A549 (cell line): ENCODE measurements at regions not wholly inside any gene's neighbourhood (a gene's known extent, or its start where the extent isn't known, plus 50 kb on each side); places are given as distances from the start of the nearest gene placed in this dataset.

Experiments
- ATOH8 ChIP-seq: fragments of 250-450 bp; sonication (Bioruptor Pico); IDR thresholded peaks from 2 replicates; pipeline ENCODE4 v1.5.0; 2020; ENCODE audit warnings: low read depth, mild to moderate bottlenecking, moderate library complexity
- CBX2 ChIP-seq: fragments of 200-600 bp; sonication (generic); IDR thresholded peaks from 2 replicates; pipeline ENCODE4 v1.6.1; 2016; ENCODE audit warnings: low read depth, mild to moderate bottlenecking, borderline replicate concordance
- CBX8 ChIP-seq: fragments of 200-600 bp; sonication (generic); IDR thresholded peaks from 2 replicates; pipeline ENCODE4 v1.6.1; 2016
- CHD2 ChIP-seq: fragments of 150-350 bp; IDR thresholded peaks from 2 replicates; pipeline ENCODE4 v1.6.1; 2014; ENCODE audit warnings: low read length; ENCODE audit not compliant: partially characterized antibody
- CTCF ChIP-seq: fragments of >200 bp; sonication (Bioruptor Twin); formaldehyde crosslinking; IDR thresholded peaks from 3 replicates; pipeline ENCODE4 v1.5.1; 2016
- EHF ChIP-seq: fragments of 250-450 bp; sonication (Bioruptor Pico); IDR thresholded peaks from 2 replicates; pipeline ENCODE4 v1.5.0; 2020; ENCODE audit warnings: mild to moderate bottlenecking
- EP300 ChIP-seq, 2 experiments: fragments of >200 bp; sonication (Bioruptor Twin); formaldehyde crosslinking; IDR thresholded peaks; 2 replicates in 1 of 2; 3 replicates in 1 of 2; pipeline ENCODE4 v1.6.1; 2016 to 2017
- ESRRA ChIP-seq: fragments of 150-350 bp; IDR thresholded peaks from 2 replicates; pipeline ENCODE4 v1.6.1; 2014; ENCODE audit warnings: mild to moderate bottlenecking, low read length, borderline replicate concordance
- FOSB ChIP-seq: fragments of 250-450 bp; sonication (Bioruptor Pico); IDR thresholded peaks from 2 replicates; pipeline ENCODE4 v1.5.0; 2020; ENCODE audit warnings: mild to moderate bottlenecking, moderate library complexity
- FOSL2 ChIP-seq, 2 experiments: fragments of 450-650 bp in 1 of 2; fragments of >200 bp in 1 of 2; sonication (Bioruptor Twin) in 1 of 2; formaldehyde crosslinking; IDR thresholded peaks; 2 replicates each; pipeline versions ENCODE4 v1.5.0 to v1.6.1; 2016 to 2020; ENCODE audit warnings: mild to moderate bottlenecking in 1 of 2, moderate library complexity in 1 of 2
- FOXS1 ChIP-seq: fragments of 250-450 bp; sonication (Bioruptor Pico); IDR thresholded peaks from 2 replicates; pipeline ENCODE4 v1.5.0; 2020; ENCODE audit warnings: mild to moderate bottlenecking, moderate library complexity
- HES2 ChIP-seq: fragments of >200 bp; sonication (Bioruptor Twin); formaldehyde crosslinking; IDR thresholded peaks from 2 replicates; pipeline ENCODE4 v1.6.1; 2016
- HEYL ChIP-seq: fragments of 250-450 bp; sonication (Bioruptor Pico); IDR thresholded peaks from 2 replicates; pipeline ENCODE4 v1.8.0; 2021; ENCODE audit warnings: mild to moderate bottlenecking, moderate library complexity
- HMGXB4 ChIP-seq: fragments of 250-450 bp; sonication (Bioruptor Pico); IDR thresholded peaks from 2 replicates; pipeline ENCODE4 v1.5.0; 2021; ENCODE audit warnings: mild to moderate bottlenecking, moderate library complexity, borderline replicate concordance
- HOXB13 ChIP-seq: fragments of 250-450 bp; sonication (Bioruptor Pico); IDR thresholded peaks from 2 replicates; pipeline ENCODE4 v1.5.0; 2020; ENCODE audit warnings: low read depth, mild to moderate bottlenecking, moderate library complexity
- JUN ChIP-seq, 2 experiments: fragments of >200 bp; sonication (Bioruptor Twin); formaldehyde crosslinking; IDR thresholded peaks; 2 replicates in 1 of 2; 3 replicates in 1 of 2; pipeline ENCODE4 v1.6.1; 2016 to 2017
- KDM1A ChIP-seq: fragments of 200-600 bp; sonication (generic); IDR thresholded peaks from 2 replicates; pipeline ENCODE4 v1.6.1; 2016; ENCODE audit warnings: low read depth, mild to moderate bottlenecking
- MAFK ChIP-seq: fragments of 450-650 bp; IDR thresholded peaks from 2 replicates; pipeline ENCODE4 v1.6.1; 2014; ENCODE audit not compliant: partially characterized antibody
- RAD21 ChIP-seq, 2 experiments: fragments of >200 bp in 1 of 2; sonication (Bioruptor Twin) in 1 of 2; formaldehyde crosslinking in 1 of 2; IDR thresholded peaks in 1 of 2; conservative IDR thresholded peaks in 1 of 2; 2 replicates in 1 of 2; 3 replicates in 1 of 2; pipeline ENCODE4 v1.6.1; 2012 to 2018; ENCODE audit warnings: inconsistent platforms in 1 of 2
- RCOR1 ChIP-seq: fragments of 150-350 bp; IDR thresholded peaks from 2 replicates; pipeline ENCODE4 v1.6.1; 2014; ENCODE audit warnings: antibody characterized with exemption, low read length, low read depth
- SREBF2 ChIP-seq: fragments of 450-650 bp; IDR thresholded peaks from 2 replicates; pipeline ENCODE4 v1.6.1; 2014; ENCODE audit warnings: mild to moderate bottlenecking, moderate library complexity
- TFCP2L1 ChIP-seq: fragments of 250-450 bp; sonication (Bioruptor Pico); IDR thresholded peaks from 2 replicates; pipeline ENCODE4 v1.5.0; 2021; ENCODE audit warnings: mild to moderate bottlenecking
- ZNF302 ChIP-seq: fragments of 250-450 bp; sonication (Bioruptor Pico); IDR thresholded peaks from 2 replicates; pipeline ENCODE4 v1.9.0; 2021; ENCODE audit warnings: inconsistent platforms, mild to moderate bottlenecking, moderate library complexity
- TF ChIP-seq, protein P1 (sequence below): fragments of >200 bp; sonication (Bioruptor Twin); formaldehyde crosslinking; IDR thresholded peaks from 3 replicates; pipeline ENCODE4 v1.6.1; 2016

DNA sequence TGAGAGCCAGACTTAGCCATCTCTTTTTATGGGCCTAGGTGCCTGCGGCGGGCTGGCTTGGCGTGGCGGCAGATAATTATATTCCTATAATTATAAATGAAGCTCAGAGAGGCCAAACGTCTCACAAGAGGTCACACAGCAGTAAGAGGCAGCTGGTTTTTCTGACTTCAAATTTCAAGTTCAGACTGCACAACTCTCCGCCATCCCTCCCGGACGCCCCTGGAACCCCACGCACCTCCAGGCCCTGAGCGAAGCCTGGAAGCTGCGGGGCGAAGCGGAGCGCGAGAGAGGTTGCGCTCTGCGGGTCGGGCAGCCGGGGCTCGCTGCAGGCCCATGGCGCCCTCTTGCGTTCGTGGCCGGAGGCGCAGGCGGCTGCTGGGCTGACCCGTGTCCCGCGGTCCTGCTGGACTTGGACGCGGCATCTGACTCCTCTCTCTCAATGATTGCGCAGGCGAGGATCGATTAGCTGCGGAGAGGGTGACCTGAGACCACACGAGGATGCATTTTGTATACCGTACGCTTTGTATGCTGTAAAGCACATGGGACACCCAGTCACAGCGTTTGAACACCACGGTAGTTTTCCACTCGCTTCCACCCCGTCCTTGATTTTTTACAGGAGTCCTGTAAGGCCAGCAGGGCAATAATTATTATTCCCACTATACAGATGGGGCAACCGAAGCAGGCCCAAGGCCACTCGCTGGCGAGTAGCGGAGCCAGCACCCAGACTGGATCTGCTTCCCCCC, 272.7 kb downstream of the FOXD2 start (continued):
- TF ChIP-seq CBX8 (no peak), MAFK (no peak), HES2 (no peak), CBX2 (no peak), HOXB13 (CRISPR knock-in tag) (no peak), FOSL2 (IDR thresholded peaks at IDR 0.05) (no peak), FOSL2 (CRISPR knock-in tag; IDR thresholded peaks at IDR 0.05) (no peak), TFCP2L1 (no peak), SREBF2 (no peak), HEYL (CRISPR knock-in tag) (no peak), EHF (CRISPR knock-in tag) (no peak), CTCF (peak; percentile 86), CHD2 (no peak), RAD21 (conservative IDR thresholded peaks at IDR 0.05 in 1 of 2, IDR thresholded peaks at IDR 0.05 in 1 of 2) (peak; percentile 77 to 93), ESRRA (no peak), JUN (IDR thresholded peaks at IDR 0.05) (peak in 1 of 2 experiments; percentile 38; a peak in 2 of 5 replicates), FOXS1 (CRISPR knock-in tag) (no peak), ZNF302 (CRISPR knock-in tag) (no peak), HMGXB4 (CRISPR knock-in tag) (no peak), EP300 (IDR thresholded peaks at IDR 0.05) (no peak), RCOR1 (no peak), FOSB (CRISPR knock-in tag) (no peak), KDM1A (peak; percentile 83; the same call in 1 of the 2 replicates), ATOH8 (CRISPR knock-in tag) (no peak)
- TF ChIP-seq, protein P1, sequence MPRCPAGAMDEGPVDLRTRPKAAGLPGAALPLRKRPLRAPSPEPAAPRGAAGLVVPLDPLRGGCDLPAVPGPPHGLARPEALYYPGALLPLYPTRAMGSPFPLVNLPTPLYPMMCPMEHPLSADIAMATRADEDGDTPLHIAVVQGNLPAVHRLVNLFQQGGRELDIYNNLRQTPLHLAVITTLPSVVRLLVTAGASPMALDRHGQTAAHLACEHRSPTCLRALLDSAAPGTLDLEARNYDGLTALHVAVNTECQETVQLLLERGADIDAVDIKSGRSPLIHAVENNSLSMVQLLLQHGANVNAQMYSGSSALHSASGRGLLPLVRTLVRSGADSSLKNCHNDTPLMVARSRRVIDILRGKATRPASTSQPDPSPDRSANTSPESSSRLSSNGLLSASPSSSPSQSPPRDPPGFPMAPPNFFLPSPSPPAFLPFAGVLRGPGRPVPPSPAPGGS: no peak
